GM12891 (cell line): ENCODE measurements at regions not wholly inside any gene's neighbourhood (a gene's known extent, or its start where the extent isn't known, plus 50 kb on each side); places are given as distances from the start of the nearest gene placed in this dataset.

ENCODE experiments used
- DNase-seq: peaks from one replicate; pipeline ENCODE4 v3.0.0; 2011; ENCODE audit warnings: low spot score; ENCODE audit not compliant: insufficient read length
- FAIRE-seq: peaks from 2 replicates; lab custom pipeline; 2011; peaks lifted over from hg19 to GRCh38; lab: Jason Lieb, UNC
- PAX5 ChIP-seq: IDR thresholded peaks from 2 replicates; pipeline ENCODE4 v1.6.1; 2011; ENCODE audit warnings: low read length, moderate library complexity, mild to moderate bottlenecking; ENCODE audit not compliant: insufficient read depth, severe bottlenecking
- POLR2A ChIP-seq: IDR thresholded peaks from 2 replicates; pipeline ENCODE4 v1.6.1; 2011; ENCODE audit warnings: low read depth, low read length, control low read depth
- POLR2AphosphoS5 ChIP-seq: IDR thresholded peaks from 2 replicates; pipeline ENCODE4 v1.6.1; 2011; ENCODE audit warnings: low read depth, low read length, control low read depth
- POU2F2 ChIP-seq: IDR thresholded peaks from 2 replicates; pipeline ENCODE4 v1.6.1; 2011; ENCODE audit warnings: low read depth, mild to moderate bottlenecking, control low read depth, low read length, moderate library complexity
- SPI1 ChIP-seq: IDR thresholded peaks from 2 replicates; pipeline ENCODE4 v1.6.1; 2011; ENCODE audit warnings: low read depth, low read length, control low read depth
- TAF1 ChIP-seq: IDR thresholded peaks from 2 replicates; pipeline ENCODE4 v1.6.1; 2011; ENCODE audit warnings: low read depth, low read length, control low read depth

DNA sequence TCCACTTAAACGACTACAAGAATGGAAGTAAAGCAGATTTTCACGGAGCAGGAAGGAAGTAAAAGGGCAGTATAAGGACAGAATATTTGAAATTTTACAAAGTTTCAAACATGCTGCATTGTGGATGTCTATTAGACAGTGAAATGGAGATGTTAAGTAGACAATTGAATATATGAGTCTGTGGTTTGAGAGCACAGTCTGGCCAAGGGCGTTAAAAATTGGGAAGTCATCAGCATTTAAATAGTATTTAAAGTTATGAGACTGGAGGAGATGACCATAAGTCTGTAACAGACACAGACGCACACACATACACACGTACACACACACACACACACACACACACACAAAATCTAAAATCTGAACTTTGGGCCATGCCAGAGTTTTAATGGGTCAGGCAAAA lies 935.9 kb downstream of the EPHA3 start:
- TF ChIP-seq POLR2AphosphoS5, result no peak
- TF ChIP-seq TAF1, result no peak
- TF ChIP-seq SPI1, result no peak
- TF ChIP-seq POU2F2, result no peak
- no peak for TF ChIP-seq POLR2A
- TF ChIP-seq PAX5, result no peak

DNA sequence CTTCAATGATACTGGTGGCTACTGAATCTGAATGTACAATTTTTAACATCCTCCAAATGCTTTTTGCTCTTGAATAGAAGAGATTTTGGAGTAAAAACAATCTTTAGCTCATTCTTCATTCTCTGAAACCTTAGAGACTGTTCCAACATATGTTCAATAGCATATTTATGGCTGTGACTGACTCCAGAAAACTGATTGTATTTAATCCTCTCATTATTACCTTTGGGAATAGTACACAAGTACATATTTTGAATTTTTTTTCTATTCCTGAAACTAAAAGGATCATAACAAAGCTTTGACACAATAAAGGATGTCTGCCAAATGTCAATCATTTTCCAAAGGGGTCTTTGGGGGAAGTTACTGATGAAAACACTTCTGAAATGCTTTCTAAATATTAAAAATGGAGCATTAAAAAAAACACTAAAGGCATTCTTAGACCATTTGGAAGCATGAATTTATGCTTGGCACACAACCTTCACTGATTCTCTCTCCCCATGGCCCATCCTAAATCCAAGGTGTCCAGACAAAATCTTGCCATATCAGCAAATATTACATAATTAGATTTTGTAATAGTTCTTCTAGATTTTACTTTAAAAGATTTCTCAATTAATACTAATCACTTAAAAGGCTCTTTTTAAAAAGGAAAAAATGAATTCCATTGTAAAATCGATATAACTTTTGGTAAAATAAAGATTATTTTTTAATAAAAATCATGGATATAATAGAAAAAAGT lies 936.8 kb downstream of the EPHA3 start:
- no peak for FAIRE-seq
- no peak for DNase-seq
- TF ChIP-seq POLR2A (no peak), PAX5 (no peak), POU2F2 (no peak), POLR2AphosphoS5 (no peak), SPI1 (no peak)

More for the DNA sequence above, 935.9 kb downstream of the EPHA3 start:
- FAIRE-seq (no peak), DNase-seq (no peak)

DNA sequence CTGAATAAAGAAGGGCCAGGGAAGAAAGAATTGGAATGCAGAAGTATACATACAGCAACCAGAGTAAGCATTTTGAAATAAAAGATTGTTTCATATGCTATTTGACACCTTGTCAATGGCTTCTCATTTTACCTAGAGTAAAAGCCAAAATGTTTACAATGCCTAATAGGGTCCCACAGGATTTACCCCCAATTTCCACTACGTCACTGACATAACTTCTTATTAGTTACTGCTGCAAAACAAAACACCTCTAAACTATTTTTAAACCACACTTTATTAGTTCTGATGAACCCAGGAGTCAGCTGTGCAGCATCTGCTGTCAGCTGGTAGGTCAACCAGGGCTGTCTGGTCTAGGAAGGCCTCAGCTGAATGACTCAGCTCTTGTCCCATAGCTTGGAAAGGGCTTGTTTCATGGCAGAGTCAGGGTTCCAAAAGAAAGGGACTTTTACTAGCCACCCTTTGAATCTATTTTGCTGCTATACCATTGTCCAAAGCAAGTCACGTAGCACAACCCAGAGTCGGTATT lies 945.1 kb downstream of the EPHA3 start:
- TF ChIP-seq POLR2A (no peak), TAF1 (no peak), POLR2AphosphoS5 (no peak), PAX5 (no peak), SPI1 (no peak), POU2F2 (no peak)
- FAIRE-seq, result no peak

DNA sequence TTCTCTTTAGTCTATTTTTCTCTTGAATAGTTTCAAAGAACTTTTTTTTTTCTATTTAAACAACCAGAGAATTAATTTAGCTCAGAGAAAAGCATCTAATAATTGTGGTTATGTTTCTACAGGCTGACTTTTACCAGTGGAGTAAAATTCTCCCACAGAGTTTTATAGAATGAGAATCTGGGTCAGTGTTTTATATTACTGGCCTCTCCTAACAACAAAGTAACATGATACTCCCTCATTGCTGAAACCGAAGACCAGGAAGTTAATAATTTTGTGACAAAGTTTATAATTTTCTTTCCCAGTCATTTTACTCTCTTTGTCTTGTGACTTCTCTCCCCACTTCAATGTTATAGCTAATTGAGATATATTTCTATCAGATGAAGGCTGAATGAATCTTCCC lies 946.9 kb downstream of the EPHA3 start:
- FAIRE-seq, result no peak
- no peak for DNase-seq

More for the DNA sequence above, 945.1 kb downstream of the EPHA3 start:
- DNase-seq, result no peak

DNA sequence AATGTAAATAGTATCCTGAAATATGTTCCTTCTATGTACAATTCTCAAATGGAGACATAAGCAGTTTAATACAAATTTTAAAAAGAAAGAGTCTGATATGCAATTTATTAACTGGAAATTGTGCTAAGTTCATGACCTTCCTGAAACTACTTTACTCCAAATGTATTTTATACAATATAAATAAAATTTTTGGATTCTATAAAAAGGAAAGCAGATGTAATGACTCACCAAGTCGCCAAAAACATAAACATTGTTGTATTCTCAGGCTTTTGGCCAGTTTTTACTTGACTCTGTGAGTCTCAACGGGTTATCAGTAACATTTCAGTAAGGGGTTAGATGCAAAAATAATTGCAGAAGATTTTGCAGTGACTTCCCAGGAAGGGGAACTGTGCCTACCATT lies 948.2 kb downstream of the EPHA3 start:
- no peak for DNase-seq
- TF ChIP-seq SPI1 (no peak), POLR2A (no peak), POLR2AphosphoS5 (no peak), POU2F2 (no peak), TAF1 (no peak), PAX5 (no peak)
- no peak for FAIRE-seq

More for the DNA sequence above, 946.9 kb downstream of the EPHA3 start:
- TF ChIP-seq TAF1, result no peak
- TF ChIP-seq POLR2AphosphoS5, result no peak
- TF ChIP-seq PAX5, result no peak
- no peak for TF ChIP-seq POLR2A
- no peak for TF ChIP-seq SPI1
- no peak for TF ChIP-seq POU2F2

DNA sequence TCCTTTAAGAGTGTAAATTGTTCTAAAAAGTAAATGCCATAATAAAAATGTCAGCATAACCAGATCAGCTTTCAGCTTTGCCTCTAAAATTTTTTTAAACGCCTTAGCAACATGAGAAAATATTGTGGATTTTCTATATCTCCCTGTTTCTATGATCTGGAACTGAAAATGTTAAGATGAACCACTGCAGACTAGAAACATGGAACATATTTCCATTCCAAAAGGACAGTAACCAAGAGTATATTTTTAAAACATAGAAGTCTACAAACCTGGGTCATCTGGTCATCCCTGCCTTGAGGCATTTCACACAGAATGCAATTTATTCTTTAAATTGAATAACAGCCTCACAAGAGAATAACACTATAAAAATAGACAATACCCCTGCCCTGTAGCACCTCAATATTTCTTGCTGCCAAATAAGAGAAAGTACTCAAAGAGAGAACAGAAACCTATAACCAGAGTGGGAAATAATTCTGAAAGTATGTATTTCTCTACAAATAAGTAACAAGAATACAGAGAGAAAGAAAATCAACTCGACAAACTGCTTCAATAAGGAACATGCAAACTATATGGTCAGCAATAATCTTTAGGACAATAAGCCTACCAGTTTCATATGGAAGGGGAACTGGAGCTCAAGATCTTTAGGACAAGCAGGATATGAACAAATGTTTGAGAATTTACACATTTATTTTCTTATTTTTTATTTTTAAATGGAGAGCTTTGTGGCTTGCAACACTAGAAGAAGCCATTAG lies 949.0 kb downstream of the EPHA3 start:
- no peak for FAIRE-seq
- no peak for DNase-seq
- TF ChIP-seq PAX5 (no peak), POLR2A (no peak), TAF1 (no peak), POU2F2 (no peak), POLR2AphosphoS5 (no peak)

DNA sequence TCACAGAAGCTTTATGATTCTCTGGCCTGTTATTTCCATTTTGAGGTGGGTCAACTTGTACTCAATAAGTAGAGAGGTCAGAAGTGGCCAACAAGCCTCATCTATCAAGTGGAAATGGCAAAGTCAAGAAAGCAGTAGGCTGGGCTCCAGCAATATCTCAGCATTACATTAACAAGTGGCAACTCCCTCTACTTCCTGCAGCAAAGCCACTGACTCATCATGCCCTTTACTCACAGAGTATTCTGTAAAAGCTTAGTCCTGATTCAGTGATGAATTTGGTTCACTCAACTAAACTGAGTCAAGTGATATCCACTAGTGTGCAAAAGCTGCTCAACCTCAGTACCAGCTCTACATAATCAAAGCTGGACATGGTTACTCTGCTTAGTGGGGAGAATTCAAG lies 954.6 kb downstream of the EPHA3 start:
- TF ChIP-seq POLR2A, result no peak
- TF ChIP-seq POU2F2, result no peak
- TF ChIP-seq SPI1, result no peak
- no peak for TF ChIP-seq TAF1
- TF ChIP-seq PAX5, result no peak
- TF ChIP-seq POLR2AphosphoS5, result no peak
- DNase-seq (no peak), FAIRE-seq (no peak)

DNA sequence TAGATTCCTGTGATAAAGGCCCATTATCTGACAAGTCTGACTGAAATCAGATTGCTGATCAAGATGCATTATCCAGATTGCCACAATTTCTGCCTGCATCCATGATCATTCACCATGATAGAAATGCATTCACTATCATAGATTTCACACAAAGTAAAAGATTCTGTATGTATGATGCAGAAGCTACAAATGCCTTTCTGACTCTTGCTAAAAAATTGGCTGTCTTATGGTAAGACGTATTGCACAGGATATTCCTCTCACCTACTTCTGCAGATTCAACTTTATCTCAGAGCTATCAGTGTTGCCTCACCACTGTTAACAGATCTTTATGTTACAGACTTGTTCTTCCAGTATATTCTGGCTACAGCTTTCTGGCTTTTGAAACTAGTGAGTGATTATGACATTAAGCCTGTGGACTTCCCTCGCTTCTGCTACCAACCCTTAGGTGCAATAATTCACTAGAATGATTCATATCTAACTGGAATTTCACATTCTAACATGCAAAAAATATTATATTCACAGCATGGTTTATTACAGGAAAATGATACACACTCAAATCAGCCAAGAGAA lies 955.3 kb downstream of the EPHA3 start:
- FAIRE-seq, result no peak
- no peak for DNase-seq
- TF ChIP-seq POU2F2, result no peak
- no peak for TF ChIP-seq SPI1
- no peak for TF ChIP-seq TAF1
- TF ChIP-seq POLR2AphosphoS5, result no peak
- no peak for TF ChIP-seq POLR2A
- TF ChIP-seq PAX5, result no peak

DNA sequence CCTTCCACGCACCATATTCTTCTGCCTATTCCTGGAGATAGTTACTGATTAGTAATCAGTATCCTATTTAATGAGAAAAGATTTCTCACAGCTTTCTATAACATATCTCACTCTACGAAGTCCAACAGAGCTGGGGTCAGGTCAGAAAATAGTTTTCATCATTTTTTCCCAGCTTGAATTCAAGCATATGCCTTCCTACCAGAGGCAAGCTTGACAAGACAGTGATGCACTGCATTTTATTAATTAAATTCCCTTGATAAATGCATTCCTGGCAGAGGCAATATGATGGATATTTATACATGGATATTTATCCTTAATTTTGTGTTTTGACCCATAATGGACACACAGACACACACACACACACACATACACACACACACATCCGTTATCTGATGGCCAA lies 961.4 kb downstream of the EPHA3 start:
- DNase-seq (no peak), FAIRE-seq (no peak)
- TF ChIP-seq SPI1 (no peak), TAF1 (no peak), POLR2AphosphoS5 (no peak), PAX5 (no peak), POLR2A (no peak), POU2F2 (no peak)
